HG02798 (cell line): ENCODE measurements at regions not wholly inside any gene's neighbourhood (a gene's known extent, or its start where the extent isn't known, plus 50 kb on each side); places are given as distances from the start of the nearest gene placed in this dataset.
"Not testable (repeated sequence)": the region's sequence is repeated elsewhere in the genome, so short reads cannot be mapped to it uniquely, and the experiment has no call there.

Source experiments
- ATAC-seq: cut with Tn5 transposase; IDR thresholded peaks from one replicate; pipeline ENCODE4 v1.9.1; 2021; ENCODE audit warnings: mild to moderate bottlenecking; ENCODE audit not compliant: unreplicated experiment, poor library complexity

DNA sequence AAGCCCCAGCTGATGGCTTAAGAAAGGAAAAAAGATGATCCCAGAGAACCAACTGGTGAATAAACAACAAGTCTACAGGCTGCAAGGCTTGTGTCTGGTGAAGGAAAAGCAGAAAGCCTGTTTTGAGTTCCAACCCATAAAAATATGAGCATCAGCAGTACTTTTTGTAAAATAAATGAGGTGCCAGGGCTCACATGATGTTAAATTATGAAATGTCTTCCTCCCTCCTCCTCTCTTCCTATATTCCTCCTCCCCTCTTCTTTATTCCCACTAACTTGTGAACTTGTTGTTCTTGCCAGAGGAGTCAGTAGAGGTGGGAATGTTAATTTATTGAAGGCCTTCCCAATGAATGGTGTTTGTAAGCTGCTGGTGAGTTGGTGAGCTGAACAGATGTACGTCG is 212.2 kb upstream of the CDH11 start:
- no peak for ATAC-seq

DNA sequence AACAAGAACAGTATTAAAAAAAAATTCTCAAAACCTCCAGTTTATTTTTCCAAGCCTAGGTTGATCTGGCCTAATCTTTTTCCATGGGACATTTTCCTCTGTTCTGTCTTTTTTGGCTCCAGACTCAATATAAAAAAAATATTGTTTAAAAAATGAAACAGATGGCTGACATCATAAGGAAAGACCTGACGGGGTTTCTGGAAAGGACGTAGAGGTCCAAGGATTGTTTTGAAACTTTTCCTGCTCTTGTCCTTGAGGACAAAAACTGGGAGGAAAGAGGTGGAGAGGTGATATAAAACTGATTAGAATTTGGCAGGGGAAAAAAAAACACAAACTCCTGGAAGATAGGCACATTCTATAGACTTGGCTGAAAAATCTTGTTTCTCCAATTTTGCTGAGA is 211.4 kb upstream of the CDH11 start:
- no peak for ATAC-seq

DNA sequence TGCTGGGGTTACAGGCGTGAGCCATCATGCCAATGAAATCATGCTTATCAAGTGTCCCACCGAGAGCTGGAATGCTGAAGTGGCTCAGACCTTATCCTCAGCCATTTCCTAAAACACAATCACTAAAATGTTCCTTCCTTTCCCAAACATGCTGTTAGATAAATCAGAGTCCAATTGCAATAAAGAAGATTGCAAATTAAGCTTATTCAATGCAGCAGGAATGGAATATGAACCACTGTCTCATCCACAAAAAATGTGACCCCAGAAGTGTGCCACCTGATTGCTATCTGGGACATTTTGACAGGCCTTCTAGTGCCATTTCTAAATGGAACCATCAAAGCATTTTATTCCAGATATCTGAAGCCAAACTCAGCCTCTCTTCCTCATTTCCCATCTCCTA is 205.5 kb upstream of the CDH11 start:
- ATAC-seq: no peak

DNA sequence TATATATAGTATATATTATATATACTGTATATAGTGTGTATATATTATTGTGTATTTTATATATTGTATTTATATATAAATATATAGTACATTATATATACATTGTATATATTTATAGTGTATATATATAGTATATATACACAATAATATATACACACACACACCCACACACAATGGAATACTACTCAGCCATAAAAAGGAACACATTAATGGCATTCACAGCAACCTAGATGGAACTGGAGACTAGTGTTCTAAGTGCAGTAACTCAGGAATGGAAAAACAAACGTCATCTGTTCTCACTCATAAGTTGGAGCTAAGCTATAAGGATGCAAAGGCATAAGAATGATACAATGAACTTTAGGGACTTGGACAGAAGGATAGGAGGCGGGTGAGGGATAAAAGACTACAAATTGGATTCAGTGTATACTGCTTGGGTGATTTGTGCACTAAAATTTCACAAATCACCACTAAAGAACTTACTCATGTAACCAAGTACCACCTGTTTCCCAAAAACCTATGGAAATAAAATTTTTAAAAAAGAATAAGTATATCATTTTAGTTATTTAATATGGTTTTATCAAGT is 201.9 kb upstream of the CDH11 start:
- ATAC-seq: no peak

DNA sequence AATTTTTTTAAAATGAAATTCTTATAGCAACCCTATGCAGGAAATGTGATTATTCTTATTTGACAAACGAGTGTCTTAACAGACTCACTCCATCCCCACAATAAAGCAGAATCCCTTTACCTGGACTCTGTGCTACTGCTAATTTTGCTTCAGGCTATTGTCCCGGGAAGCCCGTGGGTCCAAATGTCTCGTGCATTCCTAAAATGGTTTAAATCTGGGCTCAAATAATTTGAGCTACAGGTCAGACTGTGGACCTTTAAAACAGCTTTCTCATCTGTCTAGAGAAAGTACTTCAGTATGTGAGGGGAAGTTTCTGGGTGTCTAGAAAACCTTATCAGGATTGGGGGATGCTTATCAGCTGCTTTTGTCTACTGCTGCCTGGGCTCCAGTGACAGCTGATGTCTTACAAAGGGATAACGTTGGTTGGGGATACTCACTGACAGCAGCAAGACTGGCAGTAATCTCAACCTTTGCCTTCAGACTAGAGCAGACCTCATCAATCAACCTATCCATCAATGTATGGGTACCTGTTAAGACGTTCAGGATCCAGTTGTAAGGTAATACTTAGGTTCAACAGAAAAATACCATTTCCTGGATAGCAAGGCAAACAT is 197.9 kb upstream of the CDH11 start:
- ATAC-seq: no peak

DNA sequence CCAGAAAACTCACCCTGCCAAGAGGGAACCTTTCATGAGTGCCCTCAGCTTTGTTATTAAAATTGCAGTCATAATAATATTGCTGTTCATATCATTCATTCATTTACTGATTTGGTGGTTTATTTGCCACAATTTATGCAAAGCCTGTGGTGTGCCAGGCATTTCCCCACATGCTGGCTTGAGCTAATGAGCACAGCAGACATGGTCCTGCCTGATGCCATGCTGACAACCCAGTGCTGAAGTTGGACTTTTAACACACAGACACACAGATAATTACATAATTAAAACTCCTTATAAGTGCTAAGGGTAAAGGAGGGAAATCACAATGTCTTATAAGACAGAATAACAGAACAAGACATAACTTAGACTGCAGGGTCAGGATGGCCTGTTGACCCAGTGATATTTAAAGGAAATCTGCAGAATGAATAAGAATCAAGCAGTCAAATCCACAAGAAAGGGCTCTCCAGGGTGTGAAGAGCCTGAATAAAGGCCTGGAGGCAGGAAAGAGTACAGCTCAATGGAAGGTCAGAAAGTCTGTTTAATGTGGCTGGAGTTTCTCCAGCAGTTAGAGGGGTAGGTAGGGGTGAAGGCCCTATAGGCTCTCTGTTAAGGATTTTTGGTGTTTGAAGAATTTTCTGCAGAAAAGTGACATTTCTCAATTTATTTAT is 196.9 kb upstream of the CDH11 start:
- no peak for ATAC-seq

DNA sequence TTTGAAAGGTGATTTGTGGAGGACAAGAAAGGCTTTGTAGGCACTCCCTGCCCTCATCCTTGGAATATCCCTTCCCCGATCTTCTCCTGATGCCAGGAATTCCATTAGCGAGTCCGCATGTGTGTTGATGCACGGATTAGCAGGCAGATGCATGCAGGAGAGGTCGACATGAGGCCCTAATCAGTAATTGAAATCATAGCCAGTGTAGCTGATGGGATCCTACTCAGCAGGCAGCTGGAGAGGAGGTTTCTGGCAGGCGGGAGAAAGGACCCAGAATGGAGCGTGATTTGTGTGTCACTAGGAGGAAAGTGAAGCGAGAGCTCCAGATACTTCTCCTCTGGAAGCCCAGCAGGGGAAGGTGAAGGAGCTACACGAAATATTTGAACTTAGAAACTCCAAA is 196.3 kb upstream of the CDH11 start:
- ATAC-seq: no peak

DNA sequence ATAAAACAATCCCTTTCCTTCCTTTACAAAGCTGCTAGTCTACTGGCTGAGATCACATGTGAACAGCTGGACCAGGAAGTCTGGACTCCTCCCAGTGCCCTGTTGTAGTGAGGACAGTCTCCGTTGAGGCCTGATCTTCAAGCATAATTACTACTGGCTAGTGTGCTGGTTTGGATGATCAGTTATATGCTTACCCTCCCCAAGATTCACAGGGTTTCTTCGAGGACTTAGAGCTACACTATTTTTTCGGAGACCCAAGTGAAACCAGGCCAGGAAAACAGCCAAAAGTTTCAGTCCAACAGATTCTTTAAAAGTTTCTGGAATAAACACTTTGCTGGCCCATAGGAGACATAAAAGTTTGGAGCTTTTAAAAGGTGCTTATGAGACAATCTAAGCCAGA is 194.9 kb upstream of the CDH11 start:
- no peak for ATAC-seq

DNA sequence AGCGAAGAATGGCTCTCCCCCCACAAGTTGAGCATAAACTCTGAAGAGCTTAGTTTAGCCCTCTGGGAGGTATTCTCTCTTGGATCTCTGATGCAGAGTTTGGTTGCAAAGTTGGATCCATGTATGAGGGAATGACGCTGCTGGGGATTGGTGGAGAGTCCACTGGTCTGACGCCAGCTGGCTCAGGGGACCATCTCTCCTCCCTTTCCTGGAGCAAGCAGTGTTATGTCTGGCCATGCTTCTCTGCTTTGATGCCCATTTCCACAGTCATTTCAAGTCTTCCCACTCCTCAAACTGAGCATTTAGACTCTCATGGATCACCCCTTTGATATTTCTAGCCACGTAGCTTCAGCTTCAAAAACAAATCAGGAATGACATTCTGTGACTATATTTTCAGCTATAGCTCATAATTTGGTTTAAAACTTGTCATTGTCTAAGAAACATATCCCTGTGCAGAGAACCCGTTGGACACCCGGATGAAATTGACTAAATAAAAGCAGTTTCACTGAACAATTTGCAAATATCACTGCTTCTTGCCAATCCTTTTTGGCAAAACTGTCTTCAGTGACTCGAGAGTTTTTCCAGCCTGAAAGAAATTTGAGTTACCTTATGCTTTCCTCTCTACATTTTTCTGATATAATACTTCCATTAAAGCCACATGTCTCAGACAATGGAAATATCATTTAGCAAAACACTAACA is 193.4 kb upstream of the CDH11 start:
- no peak for ATAC-seq

DNA sequence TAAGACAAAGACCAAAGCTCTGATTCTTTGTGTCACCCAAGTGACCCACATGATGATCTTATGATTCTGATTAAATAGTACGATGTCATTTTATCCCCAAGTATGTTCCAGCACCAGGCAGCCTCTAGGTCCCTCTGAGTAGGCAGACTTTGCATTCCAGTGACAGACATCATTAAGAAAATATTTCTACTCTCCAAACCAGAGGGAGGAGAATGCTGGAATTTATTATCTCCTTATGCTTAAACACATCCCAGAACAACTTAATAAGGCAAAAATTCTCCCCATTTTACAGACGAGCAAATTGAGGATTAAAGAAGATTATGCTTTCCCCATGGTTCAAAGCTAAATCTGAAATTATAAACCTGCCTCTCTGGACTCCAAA is 192.8 kb upstream of the CDH11 start:
- no peak for ATAC-seq

DNA sequence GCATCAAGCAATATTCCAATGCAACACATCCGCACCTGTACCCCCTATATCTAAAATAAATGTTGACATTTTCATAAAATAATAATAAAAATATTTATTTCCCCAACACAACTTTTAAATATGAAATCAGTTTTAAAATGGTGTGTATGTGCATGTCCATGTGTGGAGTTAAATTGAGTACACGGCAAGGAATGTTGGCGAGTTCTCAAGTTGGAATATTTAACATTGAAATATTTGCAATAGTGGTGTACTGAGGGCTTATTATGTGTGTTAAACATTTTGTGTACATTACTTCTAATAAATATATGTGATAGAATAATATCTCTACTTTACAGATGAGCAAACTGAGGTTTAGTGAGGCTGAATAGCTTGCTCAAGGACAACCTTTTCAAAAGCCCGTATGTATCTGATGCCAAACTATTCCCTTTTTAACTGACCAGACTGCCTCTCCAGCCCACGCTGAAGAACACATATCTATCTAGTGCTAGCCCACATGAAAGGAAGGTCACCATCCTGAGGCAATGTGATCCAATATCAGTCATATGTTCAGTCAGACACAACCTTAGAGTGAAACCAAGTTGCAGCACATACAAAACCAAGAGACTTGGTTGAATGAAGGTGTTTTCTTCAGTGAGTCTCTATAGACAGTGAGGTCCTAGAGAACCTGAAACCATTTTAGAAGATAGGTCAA is 192.2 kb upstream of the CDH11 start:
- ATAC-seq: no peak

DNA sequence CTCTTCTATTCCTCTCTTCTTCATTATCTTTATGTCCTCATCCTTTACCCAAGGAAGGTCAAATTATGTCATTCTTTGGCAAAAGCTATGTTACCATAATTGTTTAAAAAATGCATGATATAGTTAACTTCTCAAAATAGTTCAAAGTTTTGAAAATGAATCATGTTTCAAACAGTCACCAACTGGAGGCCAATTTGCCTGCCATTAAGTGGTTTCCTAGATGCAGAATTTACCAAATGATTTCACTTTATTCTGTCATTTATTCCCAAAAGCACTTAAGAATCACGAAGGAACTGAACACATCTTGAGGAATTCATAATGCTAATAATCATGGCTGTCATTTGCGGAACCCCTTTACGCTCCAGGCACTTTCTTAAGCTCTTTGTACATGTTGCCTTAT is 190.9 kb upstream of the CDH11 start:
- ATAC-seq: no peak

DNA sequence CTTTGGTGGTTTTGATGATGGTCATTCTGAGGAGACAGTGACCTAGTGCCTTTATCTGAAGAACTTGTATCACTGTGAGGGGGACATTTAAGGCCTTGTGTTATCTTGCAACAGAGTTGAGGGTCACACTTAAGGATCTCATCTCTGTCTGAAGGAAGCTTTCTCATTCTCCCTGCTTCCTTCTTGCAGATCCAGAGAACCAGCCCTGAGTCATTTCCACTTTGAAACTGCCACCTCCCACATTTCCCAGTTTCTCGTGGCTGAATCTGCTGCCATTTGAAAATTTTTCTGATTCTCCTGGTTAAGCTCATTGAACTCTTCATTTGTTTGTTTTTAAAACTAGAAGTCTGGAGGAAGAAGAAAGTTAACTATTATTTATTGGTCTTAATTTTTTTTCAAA is 190.2 kb upstream of the CDH11 start:
- ATAC-seq: no peak

DNA sequence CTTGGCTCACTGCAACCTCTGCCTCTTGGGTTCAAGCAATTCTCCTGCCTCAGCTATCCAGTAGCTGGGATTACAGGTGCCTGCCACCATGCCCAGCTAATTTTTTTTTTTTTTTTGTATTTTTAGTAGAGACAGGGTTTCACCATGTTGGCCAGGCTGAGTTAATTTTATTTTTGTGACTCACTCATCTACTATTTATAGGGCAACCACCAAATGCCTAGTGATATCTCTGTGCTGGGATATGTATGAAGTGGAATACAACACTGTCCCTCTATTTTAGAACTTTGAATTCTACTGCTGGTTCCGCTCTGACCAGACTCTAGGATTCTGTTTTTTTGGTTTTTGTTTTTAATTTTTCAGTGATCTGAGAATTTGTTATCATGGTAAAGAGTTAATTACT is 188.6 kb upstream of the CDH11 start:
- not testable (repeated sequence) for ATAC-seq

DNA sequence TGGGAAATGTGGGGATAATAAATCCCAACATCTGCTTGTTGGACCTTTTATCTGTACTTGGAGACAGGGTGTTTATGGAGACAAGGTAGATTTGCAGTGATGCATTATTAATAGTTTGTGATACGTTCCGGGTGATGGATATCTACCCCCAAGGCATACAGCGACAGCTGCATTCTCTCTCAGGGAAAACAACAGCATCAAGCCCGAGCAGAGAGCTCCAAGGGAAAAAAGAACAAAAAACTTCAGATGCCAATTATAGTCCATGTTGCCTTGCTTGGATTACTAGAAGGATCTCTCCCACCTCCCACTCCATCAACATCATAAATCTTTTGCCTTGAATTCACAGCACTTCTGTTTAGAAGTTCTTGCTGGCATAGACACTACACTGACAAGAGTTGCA is 187.5 kb upstream of the CDH11 start:
- ATAC-seq: no peak

DNA sequence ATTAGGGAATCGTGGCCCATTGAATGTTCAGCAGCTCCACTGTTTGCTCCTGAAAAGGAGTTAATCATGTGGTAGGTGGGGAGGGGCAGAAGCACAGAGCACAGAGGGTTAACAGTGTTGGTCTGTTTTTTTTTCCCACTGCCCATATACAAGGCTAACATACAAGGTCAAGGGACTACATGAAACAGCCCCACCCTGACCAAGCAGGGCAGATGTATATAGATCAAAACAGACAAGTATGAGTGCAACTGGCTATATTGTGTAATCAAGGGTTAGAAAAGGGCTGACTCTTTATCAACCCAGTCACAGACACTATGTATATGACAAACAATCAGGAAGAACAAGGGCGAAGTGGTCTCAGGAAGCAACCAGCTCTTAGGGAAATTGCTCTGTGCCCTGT is 186.6 kb upstream of the CDH11 start:
- ATAC-seq: no peak

DNA sequence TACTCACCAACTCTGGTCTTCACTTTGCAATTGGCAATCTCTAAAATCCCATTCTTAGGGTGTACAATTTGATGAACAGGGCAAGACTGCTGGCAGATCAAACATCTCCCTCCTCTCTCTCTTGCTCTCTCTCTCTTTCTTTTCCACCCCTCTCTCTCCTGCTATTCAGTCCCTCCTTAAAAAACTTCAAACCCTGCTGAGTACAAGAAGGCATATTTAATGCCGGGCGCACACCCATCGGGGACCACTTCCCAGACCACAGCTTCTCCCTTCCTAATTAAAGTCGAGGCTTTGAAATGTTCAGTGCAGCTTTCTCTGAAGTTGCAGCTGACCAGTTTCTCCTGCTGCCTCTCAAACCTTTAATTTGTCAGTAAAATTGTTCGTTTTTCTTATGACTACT is 185.4 kb upstream of the CDH11 start:
- no peak for ATAC-seq

DNA sequence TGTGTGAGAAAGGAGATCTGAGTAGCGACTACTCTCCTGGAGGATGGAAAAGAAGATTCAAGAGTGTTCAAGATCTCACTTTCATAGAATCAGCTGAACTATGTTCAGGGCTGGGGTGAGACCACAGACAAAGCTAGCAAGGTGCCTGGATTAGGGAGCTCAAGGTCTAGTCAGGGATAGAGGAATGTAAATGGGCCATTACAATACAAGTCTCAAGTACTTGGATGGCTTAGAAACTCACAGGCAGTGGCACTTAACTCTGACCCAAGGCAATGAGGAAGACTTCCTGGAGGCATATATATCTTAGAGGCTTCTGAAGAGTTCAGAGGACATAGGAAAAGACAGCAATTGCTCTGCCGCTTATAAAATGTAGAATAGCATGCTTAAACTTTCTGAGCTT is 184.9 kb upstream of the CDH11 start:
- ATAC-seq: no peak

DNA sequence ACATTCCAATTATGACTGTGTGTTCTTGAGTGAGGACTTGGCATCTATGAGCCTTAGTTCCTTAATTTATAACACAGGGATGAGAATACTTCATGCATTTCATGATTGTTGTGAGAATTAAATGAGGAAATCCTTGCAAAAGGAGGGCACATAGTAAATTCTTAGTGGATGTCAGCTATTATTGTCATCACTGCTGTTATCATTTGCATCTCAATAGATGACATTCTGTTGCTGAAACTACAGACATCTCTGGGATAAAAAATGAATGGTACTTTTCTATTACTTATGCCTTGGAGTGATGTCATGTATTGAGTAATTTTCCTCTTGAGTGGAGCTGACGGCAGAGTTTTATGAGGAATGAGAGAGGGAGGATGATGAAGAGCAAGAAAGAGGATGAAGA is 184.4 kb upstream of the CDH11 start:
- no peak for ATAC-seq

DNA sequence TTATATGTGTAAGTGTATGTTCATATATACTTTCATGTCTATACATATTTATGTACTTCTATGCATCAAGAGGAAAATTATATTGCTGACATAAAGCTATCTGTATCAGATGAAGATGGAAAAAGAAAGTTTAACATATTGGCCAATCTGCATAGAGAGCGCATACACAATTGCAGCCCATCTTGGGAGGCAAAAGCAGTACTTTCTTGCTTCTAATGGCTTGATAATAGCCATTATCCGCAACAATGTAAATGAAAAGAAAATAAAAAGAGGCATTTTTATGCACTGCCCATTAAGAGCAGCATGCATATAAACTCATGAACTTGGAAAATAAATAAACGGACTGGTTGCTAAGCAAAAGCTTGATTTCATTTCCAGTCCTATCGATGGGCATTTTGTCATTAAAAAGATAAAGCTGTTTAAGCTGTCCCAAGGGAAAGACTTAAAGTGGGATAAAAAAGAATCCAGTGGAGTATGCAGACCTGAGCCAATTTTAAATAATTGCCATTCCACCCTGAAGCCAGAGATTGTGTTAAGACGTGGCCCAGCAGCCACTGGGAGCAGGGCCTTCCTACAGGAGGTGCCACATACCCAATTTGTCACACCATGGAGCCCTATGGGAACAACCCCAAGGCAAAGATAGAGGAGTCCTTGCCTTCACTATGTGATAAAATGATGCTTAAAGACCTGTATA is 183.6 kb upstream of the CDH11 start:
- no peak for ATAC-seq
